ENCODE measurements at regions not wholly inside any gene's neighbourhood (a gene's known extent, or its start where the extent isn't known, plus 50 kb on each side); places are given as distances from the start of the nearest gene placed in this dataset.
"Not testable (repeated sequence)": the region's sequence is repeated elsewhere in the genome, so short reads cannot be mapped to it uniquely, and the experiment has no call there.

DNA sequence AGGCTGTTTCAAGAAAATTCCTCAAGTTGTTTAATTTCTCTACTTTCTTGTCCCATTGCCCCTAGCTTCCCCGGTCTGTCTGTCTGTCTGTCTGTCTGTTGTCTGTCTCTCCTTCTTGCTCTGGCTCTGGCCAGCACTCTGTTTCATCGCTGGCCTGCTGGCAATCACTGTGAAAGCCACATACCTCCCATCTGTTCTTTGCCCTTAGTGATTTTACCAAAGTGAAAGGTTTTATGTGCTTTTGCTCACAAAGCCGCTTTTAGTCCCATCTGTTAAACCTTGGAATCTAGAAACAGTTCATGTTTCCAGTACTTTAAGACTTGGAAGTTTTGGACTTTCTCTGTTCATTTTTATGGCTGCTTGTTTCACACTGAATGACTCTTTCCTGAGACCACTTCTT, 87.8 kb upstream of the EXOC2 start:
- DNase-seq (ENCODE audit: low read depth in 2 of 2), result no peak

DNA sequence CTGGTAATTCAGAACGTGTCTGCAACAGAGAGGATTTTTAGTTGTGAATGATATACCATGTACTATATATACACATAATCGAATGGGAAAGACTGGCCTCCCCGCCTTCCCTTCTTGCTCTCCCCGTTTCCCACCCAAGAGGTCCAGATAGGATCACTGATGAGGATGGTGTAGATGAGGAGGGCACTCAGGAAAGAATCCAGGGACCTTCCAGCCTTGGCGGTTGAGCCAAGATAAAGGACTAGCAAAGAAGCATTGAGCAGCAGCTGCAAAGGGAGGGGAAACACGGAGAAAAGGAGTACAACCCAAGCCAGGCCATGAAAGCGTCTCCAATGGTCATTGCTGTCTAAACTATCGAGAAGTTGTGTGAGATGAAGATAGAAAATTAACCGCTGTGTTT, 84.0 kb upstream of the EXOC2 start:
- DNase-seq (ENCODE audit: low read depth in 2 of 2), result no peak

DNA sequence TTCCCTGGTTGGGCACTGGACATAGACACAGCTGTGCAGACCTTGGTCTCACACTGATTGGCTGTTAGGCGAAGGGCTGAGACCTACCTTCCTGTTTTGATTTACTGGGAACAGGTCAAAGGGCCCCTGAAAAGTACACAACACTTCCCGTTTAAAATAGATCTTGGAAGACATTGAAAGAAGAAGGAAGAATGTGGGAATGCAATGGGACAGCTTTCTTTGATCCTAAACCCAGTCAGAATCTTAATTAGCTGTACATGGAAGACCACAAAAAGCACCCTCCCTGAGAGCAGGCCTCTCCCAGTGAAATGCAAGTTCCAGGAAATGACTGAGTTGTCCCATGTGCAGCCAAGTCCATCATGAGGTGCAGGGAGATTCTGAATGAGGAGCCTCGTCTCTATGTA, 83.6 kb upstream of the EXOC2 start:
- no peak for DNase-seq (ENCODE audit: low read depth in 2 of 2)

DNA sequence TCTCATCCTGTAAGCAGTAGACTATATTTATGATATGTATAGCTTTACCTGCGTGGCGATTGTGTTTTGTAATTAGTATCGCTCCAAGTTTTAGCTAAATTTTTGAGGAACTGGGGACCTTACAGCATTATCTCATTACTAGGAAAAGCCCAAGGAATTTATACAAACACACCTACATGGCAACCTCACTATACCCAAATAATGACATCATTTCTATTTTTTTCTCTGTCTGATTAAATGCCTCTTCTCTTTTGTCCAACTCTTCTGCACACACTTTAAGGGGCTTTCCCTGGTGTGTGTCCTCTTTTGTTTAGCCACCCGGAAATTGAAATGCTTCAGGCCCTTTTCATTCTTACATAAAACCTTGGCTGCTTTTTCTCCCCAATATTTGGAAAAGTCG, 82.9 kb upstream of the EXOC2 start:
- no peak for DNase-seq (ENCODE audit: low read depth in 2 of 2)

DNA sequence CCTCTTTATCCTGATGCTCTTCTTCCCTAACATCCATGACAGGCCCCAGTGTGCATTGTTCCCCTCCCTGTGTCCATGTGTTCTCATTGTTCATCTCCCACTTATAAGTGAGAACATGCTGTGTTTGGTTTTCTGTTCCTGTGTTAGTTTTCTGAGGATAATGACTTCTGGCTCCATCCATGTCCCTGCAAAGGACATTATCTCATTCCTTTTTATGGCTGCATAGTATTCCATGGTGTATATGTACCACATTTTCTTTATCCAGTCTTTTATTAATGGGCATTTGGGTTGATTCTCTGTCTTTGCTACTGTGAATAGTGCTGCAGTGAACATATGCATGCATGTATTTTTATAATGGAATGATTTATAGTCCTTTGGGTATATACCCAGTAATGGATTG, 78.7 kb upstream of the EXOC2 start:
- not testable (repeated sequence) for DNase-seq (ENCODE audit: low read depth in 2 of 2)

DNA sequence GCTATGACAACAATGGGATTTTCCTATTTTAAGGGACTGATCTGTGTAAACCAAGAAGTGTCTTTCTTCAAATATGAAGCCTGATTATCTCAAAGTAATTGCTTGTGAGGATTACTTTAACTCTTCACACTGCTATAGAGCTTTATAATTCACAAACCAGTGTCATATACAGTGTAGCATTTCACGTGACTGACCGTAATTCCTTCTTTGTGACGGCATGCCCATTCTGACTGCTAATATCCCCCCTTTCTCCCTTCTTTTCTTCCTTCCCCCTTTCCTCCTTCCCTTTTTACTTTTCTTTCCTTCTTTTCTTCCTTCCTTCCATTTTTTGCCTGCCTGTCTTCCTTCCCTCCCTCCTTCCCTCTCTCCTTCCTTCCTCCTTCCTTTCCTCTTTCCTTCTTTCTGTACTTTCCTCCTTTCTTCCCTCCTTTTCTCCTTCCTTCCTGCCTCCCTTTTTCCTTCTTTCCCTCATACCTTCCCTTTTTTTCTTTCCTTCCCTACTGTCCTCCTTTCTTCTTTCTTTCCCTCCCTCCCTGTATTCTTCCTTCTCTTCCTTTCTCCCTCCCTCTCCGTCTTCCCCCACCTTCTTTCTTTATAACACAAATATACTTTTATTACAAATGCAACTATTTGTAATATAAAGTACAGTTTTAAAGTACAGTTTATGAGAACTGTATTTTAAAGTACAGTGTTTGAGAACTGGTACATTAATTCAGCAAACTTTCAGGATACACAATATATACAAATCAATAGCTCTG, 75.0 kb upstream of the EXOC2 start:
- no peak for DNase-seq (ENCODE audit: low read depth in 2 of 2)

DNA sequence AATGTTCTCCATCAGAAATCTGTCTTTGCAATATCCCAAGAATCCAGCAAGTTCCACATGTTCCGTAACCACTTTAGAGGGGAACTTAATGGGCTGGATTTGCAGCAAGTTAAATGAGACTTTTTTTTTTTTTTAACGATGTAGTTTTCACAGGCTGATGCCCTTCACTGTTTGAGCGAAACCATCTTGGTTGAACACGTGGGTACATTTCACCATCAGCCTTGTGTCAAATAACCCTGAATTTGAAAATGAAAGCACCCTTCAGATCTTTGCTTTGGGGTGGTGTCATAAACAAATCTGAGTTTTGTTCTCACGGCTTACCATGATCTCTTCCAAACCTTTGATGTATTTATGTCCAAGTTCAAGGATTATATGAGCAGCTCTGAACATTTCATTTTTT, 73.7 kb upstream of the EXOC2 start:
- DNase-seq (ENCODE audit: low read depth in 2 of 2), result no peak

DNA sequence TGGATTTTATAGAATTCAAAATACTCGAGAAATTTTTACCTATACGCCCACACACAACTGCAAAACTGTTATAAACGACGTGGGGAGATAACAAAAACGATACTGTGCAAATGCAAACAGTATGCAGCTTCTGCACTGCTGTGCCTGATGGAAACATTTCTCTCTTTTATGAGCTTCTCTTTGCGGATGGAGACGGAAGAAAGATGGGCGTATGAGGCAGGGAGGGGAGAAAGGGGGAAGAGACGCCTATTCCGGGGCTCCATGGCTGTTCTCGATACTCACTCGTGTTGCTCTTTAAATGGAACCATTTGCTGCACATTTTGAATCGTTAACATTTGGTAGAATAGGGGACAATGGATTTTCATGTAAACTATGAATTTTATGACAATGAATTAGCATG, 69.1 kb upstream of the EXOC2 start:
- DNase-seq (ENCODE audit: low read depth in 2 of 2), result no peak

DNA sequence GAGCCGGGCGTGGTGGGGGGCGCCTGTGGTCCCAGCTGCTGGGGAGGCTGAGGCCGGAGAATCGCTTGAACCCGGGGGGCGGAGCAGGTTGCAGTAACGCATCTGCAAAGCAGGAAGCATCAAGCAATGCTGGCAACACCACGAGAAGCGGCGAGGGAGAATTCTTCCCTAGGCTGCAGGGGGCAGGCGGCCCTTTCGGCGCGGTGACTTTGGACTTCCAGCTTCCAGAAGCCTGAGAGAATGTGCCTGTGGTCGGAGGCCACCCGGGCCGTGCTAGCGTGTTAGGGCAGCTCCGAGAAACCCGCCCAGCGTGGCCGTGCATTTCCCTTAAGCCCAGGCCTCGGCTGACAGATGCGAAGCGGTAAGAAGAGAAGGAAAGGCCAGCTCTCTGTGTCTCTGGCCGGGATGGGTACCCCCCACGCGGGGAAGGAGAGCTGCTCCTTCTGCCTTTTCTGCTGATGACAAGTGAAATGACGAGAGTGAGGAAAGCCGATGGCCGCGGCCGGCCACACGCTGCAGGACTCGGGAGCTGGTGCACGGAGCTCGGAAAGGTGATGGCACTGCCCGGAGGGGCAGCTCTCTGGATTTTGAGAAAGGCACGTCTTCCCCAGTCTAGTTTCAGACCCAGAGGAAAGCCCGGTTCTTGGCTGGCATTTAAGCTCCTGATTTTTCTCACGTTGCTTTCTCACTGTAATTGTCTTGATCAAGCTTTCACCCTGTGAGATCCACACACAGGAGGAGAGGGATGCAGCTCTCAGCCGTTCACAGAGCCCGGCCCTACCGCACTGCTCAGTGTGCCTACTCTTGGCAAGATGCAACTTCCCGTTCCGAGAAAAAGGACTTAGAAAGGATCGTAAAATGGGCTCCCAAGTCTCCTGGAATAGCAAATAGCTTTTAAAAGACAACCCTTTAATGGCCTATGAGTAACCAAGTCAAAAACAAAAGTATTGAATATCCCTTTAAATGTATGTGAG, 68.3 kb upstream of the EXOC2 start:
- DNase-seq (ENCODE audit: low read depth in 2 of 2), result no peak

DNA sequence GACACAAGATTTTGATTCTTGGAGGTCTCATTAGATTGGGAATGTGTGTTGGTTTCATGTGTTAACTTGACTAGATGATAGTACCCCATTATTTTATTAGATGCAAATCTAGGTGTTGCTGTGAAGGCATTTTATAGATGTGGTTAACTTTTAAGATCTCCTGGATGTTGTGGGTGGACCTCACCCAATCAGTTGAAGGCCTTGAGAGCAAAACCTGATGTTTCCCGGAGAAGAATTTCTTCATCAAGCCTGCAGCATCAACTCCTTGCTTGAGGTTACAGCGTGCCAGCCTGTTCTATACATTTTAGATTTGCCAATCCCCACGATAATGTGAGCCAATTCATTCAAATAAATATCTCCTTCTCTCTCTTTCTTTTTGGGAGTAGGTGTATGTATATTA, 66.8 kb upstream of the EXOC2 start:
- DNase-seq (ENCODE audit: low read depth in 2 of 2), result no peak

DNA sequence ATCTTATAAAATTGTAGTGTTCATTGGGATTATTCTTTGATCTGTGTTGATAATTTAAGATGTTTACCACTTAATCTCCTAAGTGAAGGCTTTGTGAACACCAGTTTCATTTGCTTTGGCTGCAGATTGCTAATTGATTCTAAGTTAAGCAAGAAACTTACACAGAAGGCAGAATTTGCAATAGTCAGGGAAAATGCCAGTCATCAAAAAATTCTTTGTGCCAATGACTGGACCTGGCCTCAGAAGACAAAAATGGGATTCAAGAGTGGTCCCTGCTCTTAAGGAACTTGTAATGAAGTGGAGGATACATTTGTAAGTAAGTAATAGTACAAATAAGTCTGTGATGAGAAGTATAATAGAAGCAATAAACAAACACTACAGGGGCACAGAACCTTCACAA, 63.3 kb upstream of the EXOC2 start:
- no peak for DNase-seq (ENCODE audit: low read depth in 2 of 2)

DNA sequence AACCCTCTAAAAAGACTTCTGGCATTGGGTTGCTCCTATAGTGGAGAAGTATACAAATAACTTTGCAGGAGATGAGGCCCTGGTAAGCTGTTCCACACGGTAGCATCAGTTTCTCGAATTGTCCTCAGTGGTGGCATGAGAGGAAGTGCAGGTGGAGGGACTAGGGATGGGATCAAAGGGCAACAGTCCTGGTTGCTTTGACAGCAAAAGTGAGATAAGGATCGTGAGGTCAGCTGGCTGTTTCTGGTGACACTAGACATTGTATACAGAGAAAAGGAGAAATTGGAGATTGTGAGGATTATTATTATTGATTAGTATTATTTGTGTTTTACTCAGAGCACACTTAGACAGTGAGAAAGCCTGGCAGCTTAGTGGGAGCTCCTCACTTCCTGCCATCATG, 61.3 kb upstream of the EXOC2 start:
- no peak for DNase-seq (ENCODE audit: low read depth in 2 of 2)

DNA sequence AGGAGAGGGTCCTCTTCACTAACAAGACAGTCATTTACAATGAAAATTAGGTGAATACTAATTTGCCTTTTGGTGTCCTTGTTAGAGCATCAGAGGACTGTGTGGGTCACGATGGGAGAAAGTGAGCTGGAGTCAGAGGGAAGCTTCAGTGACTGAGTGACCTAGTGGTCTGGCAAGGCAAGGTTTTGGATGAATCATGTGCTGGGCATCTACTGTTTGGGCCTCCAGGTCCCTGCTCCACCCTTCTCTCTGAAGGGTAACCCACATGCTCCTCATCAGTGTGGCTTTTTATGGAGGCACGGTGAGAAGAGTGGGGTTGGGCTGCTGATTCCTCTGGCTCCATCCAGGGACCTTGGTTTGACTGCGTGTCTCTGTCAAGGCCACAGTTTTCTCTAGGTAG, 60.5 kb upstream of the EXOC2 start:
- DNase-seq (ENCODE audit: low read depth in 2 of 2), result no peak

DNA sequence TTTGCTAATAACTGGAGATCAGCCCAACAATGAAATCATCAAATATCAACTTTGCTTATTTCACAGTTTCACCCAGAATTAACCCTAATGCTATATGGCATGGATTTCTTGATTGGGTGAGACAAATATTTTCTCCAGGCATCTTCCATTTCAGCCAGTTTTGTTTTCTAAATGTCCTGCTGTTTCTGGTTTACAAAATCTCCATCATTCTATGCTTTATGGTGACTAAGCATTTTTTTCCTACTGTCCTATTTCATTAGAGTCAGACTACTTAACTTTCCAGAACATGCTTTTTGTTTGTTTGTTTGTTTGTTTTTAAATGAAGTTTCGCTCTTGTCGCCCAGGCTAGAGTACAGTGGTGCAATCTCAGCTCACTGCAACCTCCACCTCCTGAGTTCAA, 59.5 kb upstream of the EXOC2 start:
- no peak for DNase-seq (ENCODE audit: low read depth in 2 of 2)

DNA sequence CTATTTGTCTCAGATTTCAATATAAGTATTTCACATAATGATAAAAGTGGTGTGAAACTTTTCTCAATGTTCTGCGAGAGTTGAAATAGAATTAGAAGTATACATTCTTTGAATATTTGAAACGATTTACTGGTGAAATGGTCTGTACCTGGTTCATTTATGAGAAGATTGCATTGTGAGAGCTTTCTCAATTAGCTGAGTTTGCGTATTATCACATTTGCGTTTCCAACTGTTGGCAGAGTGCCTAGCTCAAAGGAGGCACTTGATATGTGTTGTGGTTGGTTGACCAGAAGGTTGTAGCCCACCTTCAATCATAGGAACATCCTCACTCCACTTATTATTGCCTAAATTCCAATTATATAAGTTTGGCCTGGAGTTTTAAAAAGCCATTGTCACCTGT, 58.8 kb upstream of the EXOC2 start:
- DNase-seq (ENCODE audit: low read depth in 2 of 2), result no peak

DNA sequence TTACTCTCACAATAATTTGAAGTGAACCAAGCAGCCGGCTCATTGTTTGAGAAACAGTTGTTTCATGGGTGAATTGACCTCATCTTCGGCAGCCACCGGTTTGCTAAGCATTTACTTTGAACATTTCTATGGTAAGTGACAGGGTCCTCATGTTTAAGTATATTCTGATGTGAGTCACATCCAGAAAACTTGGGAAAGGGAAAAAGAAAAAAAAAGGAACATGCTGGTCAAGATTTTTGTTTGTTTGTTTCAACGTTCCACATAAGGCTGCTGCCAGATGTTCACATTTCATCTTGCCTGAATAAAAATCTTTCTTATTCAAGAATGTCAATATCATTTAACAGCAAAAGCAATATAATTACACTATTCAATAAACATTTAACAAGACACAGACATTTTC, 55.0 kb upstream of the EXOC2 start:
- no peak for DNase-seq (ENCODE audit: low read depth in 2 of 2)

DNA sequence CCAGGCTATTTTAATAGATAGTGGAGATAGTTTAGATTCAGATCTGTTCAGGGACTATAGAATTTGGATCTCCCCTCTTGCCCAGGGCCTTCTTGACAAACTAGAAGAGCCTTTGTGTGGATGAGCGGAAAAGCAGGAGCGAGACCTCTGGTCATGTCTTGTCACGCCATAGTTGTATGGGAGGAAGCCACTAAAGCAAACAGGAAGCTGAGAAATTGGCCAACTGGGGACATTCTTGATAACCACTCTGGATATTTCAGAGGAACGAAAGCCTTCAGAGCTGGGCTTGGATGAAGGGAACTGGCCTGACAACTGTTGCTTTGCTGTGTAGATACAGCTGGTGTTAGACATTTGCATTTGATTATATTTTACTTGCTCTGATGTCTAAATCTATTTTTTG, 54.1 kb upstream of the EXOC2 start:
- no peak for DNase-seq (ENCODE audit: low read depth in 2 of 2)

DNA sequence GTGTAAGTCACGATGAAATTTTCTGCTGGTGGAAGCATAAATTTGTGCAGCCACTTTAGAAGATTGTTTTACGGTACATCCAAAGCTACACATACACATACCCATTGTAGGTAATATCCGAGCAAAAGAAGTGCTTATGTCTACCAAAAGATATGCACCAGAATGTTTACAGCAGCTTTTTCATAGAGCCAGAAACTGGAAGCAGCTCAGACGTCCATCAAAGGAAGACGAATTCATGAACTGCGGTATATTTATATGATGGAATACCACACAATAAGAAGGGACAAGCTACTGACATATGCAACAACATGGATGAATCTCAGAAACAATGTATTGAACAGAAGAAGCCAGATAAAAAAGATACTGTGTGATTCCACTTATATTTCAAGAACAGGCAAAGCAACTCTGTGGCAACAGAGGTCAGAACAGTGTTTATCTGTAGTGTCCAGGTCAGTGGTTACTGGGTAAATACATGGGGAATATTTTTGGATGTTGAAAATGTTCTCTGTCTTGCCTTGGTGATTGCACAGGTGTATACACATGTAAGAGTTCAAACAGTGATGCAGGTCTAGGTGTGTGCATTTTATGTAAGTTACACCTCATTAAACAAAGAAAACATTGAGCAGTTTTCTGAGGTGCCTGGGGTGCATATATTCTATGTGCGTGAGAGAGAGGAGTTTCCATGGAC, 51.9 kb upstream of the EXOC2 start:
- DNase-seq (ENCODE audit: low read depth in 2 of 2), result no peak

DNA sequence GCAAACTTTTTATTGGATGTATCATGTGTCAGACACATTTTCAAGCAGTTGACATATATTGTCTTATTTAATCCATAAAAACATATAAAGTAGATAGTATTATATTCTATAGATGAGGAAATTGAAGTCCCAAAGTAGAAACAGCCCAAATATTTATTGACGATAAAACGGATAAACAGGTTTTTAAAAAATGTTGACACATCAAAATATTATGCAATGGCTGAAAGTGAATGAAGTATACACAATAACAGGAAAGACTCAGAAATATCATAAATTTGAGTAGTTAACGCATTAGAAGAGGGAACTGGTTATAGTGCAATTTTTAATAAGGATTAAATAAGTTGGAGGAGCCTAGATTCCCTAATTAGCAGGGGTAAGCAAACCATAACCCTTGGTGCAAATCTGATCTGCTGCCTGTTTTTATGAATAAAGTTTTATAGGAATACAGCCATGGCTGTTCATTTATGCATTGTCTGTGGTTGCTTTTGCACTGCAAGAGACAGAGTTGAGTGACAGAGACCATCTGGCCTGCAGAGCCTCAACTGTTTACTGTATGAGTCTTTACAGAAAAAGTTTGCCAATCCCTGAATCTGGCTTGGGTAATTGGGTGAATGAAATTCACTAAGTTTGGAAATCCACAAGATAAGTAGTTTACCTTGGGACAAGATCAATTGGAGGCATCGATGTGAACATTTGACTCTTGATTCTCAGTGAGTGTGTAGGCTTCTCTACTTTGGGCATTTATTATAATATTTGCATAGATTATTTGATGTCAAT, 50.6 kb upstream of the EXOC2 start:
- no peak for DNase-seq (ENCODE audit: low read depth in 2 of 2)
